ENCODE measurements at regions not wholly inside any gene's neighbourhood (a gene's known extent, or its start where the extent isn't known, plus 50 kb on each side); places are given as distances from the start of the nearest gene placed in this dataset.

DNA sequence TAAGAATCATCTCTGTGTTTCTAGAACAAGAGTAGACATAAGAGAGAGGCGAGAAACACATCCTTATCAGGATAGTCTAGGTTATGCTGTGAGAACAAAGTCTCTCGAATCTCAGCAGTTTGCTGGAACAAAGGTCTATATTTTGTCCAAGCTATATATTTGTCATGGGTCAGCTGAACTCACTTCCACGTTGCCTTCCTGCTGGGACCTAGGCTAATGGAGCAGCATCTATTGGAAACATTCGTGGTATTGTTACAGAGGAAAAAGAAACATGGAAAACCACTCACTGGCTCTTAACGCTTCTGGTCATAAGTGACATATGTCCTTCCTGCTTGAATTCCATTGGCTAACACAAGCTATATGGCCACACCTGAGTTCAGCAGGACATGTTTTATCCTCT, 112.6 kb upstream of the DYRK2 start:
- H2AFZ ChIP-seq (replicated peaks; ENCODE audit: low read length, poor library complexity) = no peak overlapping the region

More for the DNA sequence above, 112.6 kb upstream of the DYRK2 start:
- Histone ChIP-seq H3K9me1 (ENCODE audit: insufficient read depth, low read length) (no peaks in the 10 kb centered on the region; the same call in 1 of the 2 replicates), H3K9me3 (ENCODE audit: control insufficient read depth, insufficient read depth, low read length) (no peaks in the 10 kb centered on the region), H3K4ac (ENCODE audit: low read depth, low read length) (no peak overlapping the region), H3K56ac (ENCODE audit: extremely low read depth, insufficient read depth, low read length) (no peak overlapping the region), H3K18ac (ENCODE audit: low read depth, low read length) (no peak overlapping the region), H3K4me2 (ENCODE audit: low read depth, low read length) (no peak overlapping the region), H2BK120ac (ENCODE audit: low read depth, low read length) (no peak overlapping the region), H2AK9ac (replicated peaks; ENCODE audit: low read depth, low read length, poor library complexity) (no peak overlapping the region), H3K4me3 (ENCODE audit: insufficient read depth, low read depth, low read length) (no peak overlapping the region), H2BK5ac (ENCODE audit: low read depth, low read length, poor library complexity, severe bottlenecking) (no peak overlapping the region), H4K20me1 (ENCODE audit: insufficient read depth, low read length) (no peaks in the 10 kb centered on the region), H3K27ac (ENCODE audit: insufficient read depth, low read length) (no peak overlapping the region), H2BK15ac (ENCODE audit: low read depth, low read length) (no peak overlapping the region), H3K27me3 (ENCODE audit: control insufficient read depth, insufficient read depth, low read length) (peaks cover 2% of the 10 kb centered on the region), H3K23ac (ENCODE audit: low read depth, low read length) (no peak overlapping the region), H2AK5ac (ENCODE audit: low read depth, low read length) (no peak overlapping the region), H3K4me1 (ENCODE audit: control insufficient read depth, insufficient read depth, low read length) (peaks cover 2% of the 10 kb centered on the region; the same call in 1 of the 2 replicates), H4K8ac (ENCODE audit: low read depth in 2 of 2, low read length in 2 of 2) (no peak overlapping the region), H3K79me1 (ENCODE audit: low read depth in 1 of 2, low read length in 2 of 2) (no peaks in the 10 kb centered on the region), H2BK20ac (ENCODE audit: low read depth, low read length) (no peak overlapping the region), H3K9ac (ENCODE audit: low read depth, low read length) (no peak overlapping the region), H4K5ac (ENCODE audit: low read depth, low read length) (no peak overlapping the region), H3K14ac (replicated peaks; ENCODE audit: low read depth, low read length) (no peak overlapping the region), H3K36me3 (ENCODE audit: control insufficient read depth, insufficient read depth, low read length) (no peaks in the 10 kb centered on the region), H4K91ac (ENCODE audit: insufficient read depth, low read depth, low read length) (no peak overlapping the region)
- ChIA-PET CTCF (no interaction called here), POLR2A (ENCODE audit: unreplicated experiment) (no interaction called here)
- 80% methylated on average over 2 of the region's 5 CpGs; no CpG with 5 or more reads in 1 of the 2 experiments for WGBS, 2 experiments (ENCODE audit: extremely low coverage in 2 of 2, insufficient read length in 1 of 2)
- BruUV-seq (replicated peaks) = no TSS peak
- ATAC-seq (ENCODE audit: low read depth) = no peak
- no peak for TF ChIP-seq POLR2A (IDR thresholded peaks at IDR 0.05; ENCODE audit: low read depth, low read length)
- no peak for TF ChIP-seq BHLHE40 (IDR thresholded peaks at IDR 0.05; ENCODE audit: low read depth, low read length)
- TF ChIP-seq, protein P1, sequence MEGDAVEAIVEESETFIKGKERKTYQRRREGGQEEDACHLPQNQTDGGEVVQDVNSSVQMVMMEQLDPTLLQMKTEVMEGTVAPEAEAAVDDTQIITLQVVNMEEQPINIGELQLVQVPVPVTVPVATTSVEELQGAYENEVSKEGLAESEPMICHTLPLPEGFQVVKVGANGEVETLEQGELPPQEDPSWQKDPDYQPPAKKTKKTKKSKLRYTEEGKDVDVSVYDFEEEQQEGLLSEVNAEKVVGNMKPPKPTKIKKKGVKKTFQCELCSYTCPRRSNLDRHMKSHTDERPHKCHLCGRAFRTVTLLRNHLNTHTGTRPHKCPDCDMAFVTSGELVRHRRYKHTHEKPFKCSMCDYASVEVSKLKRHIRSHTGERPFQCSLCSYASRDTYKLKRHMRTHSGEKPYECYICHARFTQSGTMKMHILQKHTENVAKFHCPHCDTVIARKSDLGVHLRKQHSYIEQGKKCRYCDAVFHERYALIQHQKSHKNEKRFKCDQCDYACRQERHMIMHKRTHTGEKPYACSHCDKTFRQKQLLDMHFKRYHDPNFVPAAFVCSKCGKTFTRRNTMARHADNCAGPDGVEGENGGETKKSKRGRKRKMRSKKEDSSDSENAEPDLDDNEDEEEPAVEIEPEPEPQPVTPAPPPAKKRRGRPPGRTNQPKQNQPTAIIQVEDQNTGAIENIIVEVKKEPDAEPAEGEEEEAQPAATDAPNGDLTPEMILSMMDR (conservative IDR thresholded peaks at IDR 0.05; ENCODE audit: low read depth, low read length) = no peak
- TF ChIP-seq CEBPB (IDR thresholded peaks at IDR 0.05; ENCODE audit: low read depth, low read length) = no peak
- dilution Hi-C loops (cut with HindIII; ENCODE audit: low sequenced_read_pairs, unreplicated experiment) (no loop called here), in situ Hi-C loops (cut with MboI; ENCODE audit: low sequenced_read_pairs) (no loop called here), intact Hi-C loops (cut with micrococcal nuclease) (no loop called here)
- no peak for DNase-seq
